Endothelial cell of umbilical vein (primary cell): ENCODE measurements at regions not wholly inside any gene's neighbourhood (a gene's known extent, or its start where the extent isn't known, plus 50 kb on each side); places are given as distances from the start of the nearest gene placed in this dataset.

Experiments
- BruUV-seq: library from RNA; stranded (reverse); fragments of 400-500 nt; replicated peaks from 2 replicates; lab custom pipeline; 2021; lab: Mats Ljungman, UMichigan
- CTCF ChIA-PET: fragments of 300-600, 350-600 bp; sonication (Branson Sonifier 250); formaldehyde crosslinking; loops from one replicate; lab custom pipeline; 2021; ENCODE audit warnings: antibody characterized with exemption, inconsistent platforms; lab: Charles Lee
- POLR2A ChIA-PET: fragments of 300-600, 350-600 bp; sonication (Branson Sonifier 250); formaldehyde crosslinking; loops from one replicate; lab custom pipeline; 2021; ENCODE audit warnings: antibody characterized with exemption, inconsistent platforms; lab: Charles Lee
- DNase-seq: peaks from one replicate; pipeline ENCODE4 v3.0.0-alpha.2; 2011; ENCODE audit warnings: low read depth, low spot score
- FAIRE-seq: peaks from 2 replicates; lab custom pipeline; 2011; peaks lifted over from hg19 to GRCh38; lab: Jason Lieb, UNC
- H2AFZ ChIP-seq: 2 replicates; pipeline ENCODE4 v1.6.0; 2012; ENCODE audit warnings: low read depth, low read length, control low read depth, inconsistent platforms
- H3K27ac ChIP-seq: 2 replicates; pipeline ENCODE4 v1.5.1; 2011; ENCODE audit warnings: low read depth, mild to moderate bottlenecking, control low read depth, low read length, moderate library complexity; ENCODE audit not compliant: insufficient read depth
- H3K27me3 ChIP-seq, 2 experiments: 2 replicates each; pipeline versions ENCODE4 v1.6.0 to v1.6.1; 2011; ENCODE audit warnings: low read length in 2 of 2, mixed read lengths in 1 of 2; ENCODE audit not compliant: control insufficient read depth in 2 of 2, insufficient read depth in 2 of 2
- H3K36me3 ChIP-seq, 2 experiments: 2 replicates in 1 of 2; 3 replicates in 1 of 2; pipeline ENCODE4 v1.5.1; 2011; ENCODE audit warnings: low read length in 2 of 2, mild to moderate bottlenecking in 1 of 2, moderate library complexity in 1 of 2; ENCODE audit not compliant: control insufficient read depth in 2 of 2, insufficient read depth in 2 of 2; ENCODE audit errors: extremely low read depth in 1 of 2
- H3K4me1 ChIP-seq: 3 replicates; pipeline ENCODE4 v1.5.1; 2011; ENCODE audit warnings: mild to moderate bottlenecking, low read length; ENCODE audit not compliant: control insufficient read depth, insufficient read depth; ENCODE audit errors: extremely low read depth
- H3K4me2 ChIP-seq: 2 replicates; pipeline ENCODE4 v1.6.1; 2011; ENCODE audit warnings: low read length, control low read depth, mixed read lengths; ENCODE audit not compliant: insufficient read depth
- H3K4me3 ChIP-seq, 3 experiments: fragments of 200-600 bp in 1 of 3; sonication (generic), shearing (Covaris generic) in 1 of 3; replicated peaks in 1 of 3; 2 replicates each; pipeline ENCODE4 v1.5.1; 2011 to 2016; ENCODE audit warnings: control low read depth in 3 of 3, low read length in 3 of 3, mild to moderate bottlenecking in 2 of 3, inconsistent platforms in 1 of 3, low read depth in 1 of 3, moderate library complexity in 1 of 3; ENCODE audit not compliant: insufficient read depth in 1 of 3
- H3K79me2 ChIP-seq: 2 replicates; pipeline ENCODE4 v1.6.0; 2012; ENCODE audit warnings: low read length, inconsistent platforms; ENCODE audit not compliant: control insufficient read depth, insufficient read depth
- H3K9ac ChIP-seq: replicated peaks from 2 replicates; pipeline ENCODE3; 2011; ENCODE audit warnings: low read length, control low read depth; ENCODE audit not compliant: insufficient read depth; ENCODE audit errors: extremely low read depth
- H3K9me1 ChIP-seq: replicated peaks from 3 replicates; pipeline ENCODE4 v1.6.0; 2011; ENCODE audit warnings: mild to moderate bottlenecking, low read length; ENCODE audit not compliant: control insufficient read depth, insufficient read depth; ENCODE audit errors: extremely low read depth
- H3K9me3 ChIP-seq: replicated peaks from 2 replicates; pipeline ENCODE4 v1.5.1; 2012; ENCODE audit warnings: low read length, inconsistent platforms; ENCODE audit not compliant: control insufficient read depth, insufficient read depth
- H4K20me1 ChIP-seq: replicated peaks from 2 replicates; pipeline ENCODE3; 2011; ENCODE audit warnings: mild to moderate bottlenecking, low read length; ENCODE audit not compliant: control insufficient read depth, insufficient read depth; ENCODE audit errors: extremely low read depth
- CTCF ChIP-seq, 2 donors: IDR thresholded peaks; 1 replicate in 1 of 2; 2 replicates in 1 of 2; pipeline ENCODE4 v1.5.1; 2011; ENCODE audit warnings: low read length in 2 of 2, mild to moderate bottlenecking in 2 of 2, moderate library complexity in 2 of 2, control low read depth in 1 of 2, inconsistent platforms in 1 of 2, low read depth in 1 of 2; ENCODE audit not compliant: insufficient read depth in 1 of 2; ENCODE audit errors: extremely low read depth in 1 of 2
- EZH2 ChIP-seq: IDR thresholded peaks from 2 replicates; pipeline ENCODE4 v1.6.1; 2012; ENCODE audit warnings: borderline replicate concordance, low read depth, mild to moderate bottlenecking, moderate library complexity, low read length, inconsistent platforms; ENCODE audit not compliant: severe bottlenecking
- FOS ChIP-seq: IDR thresholded peaks from 2 replicates; pipeline ENCODE4 v1.6.1; 2011; ENCODE audit warnings: mild to moderate bottlenecking, low read length, moderate library complexity, borderline replicate concordance; ENCODE audit not compliant: insufficient read depth
- GATA2 ChIP-seq: IDR thresholded peaks from 2 replicates; pipeline ENCODE4 v1.7.0; 2011; ENCODE audit warnings: low read depth, mild to moderate bottlenecking, moderate library complexity, mixed read lengths, low read length; ENCODE audit not compliant: insufficient read length, insufficient read depth
- JUN ChIP-seq: IDR thresholded peaks from 2 replicates; pipeline ENCODE4 v1.6.1; 2011; ENCODE audit warnings: borderline replicate concordance, low read depth; ENCODE audit not compliant: insufficient read length, insufficient read depth
- MAX ChIP-seq: IDR thresholded peaks from 2 replicates; pipeline ENCODE4 v1.6.1; 2011; ENCODE audit not compliant: insufficient read depth, insufficient read length
- MYC ChIP-seq: IDR thresholded peaks from one replicate; pipeline ENCODE4 v1.6.1; 2011; ENCODE audit warnings: mild to moderate bottlenecking, low read depth, low read length
- POLR2A ChIP-seq: IDR thresholded peaks from 2 replicates; pipeline ENCODE4 v1.6.1; 2012; ENCODE audit warnings: low read depth, mild to moderate bottlenecking, control low read depth, low read length
- POLR2AphosphoS5 ChIP-seq: IDR thresholded peaks from 2 replicates; pipeline ENCODE4 v1.6.1; 2012; ENCODE audit warnings: low read depth, mild to moderate bottlenecking, control low read depth, low read length, moderate library complexity; ENCODE audit not compliant: insufficient read depth
- dilution Hi-C: fragments of 300-500 bp; cut with MboI; formaldehyde crosslinking; loops from one replicate; pipeline ENCODE4 v1.15.0; 2019; ENCODE audit warnings: low sequenced_read_pairs; ENCODE audit not compliant: extremely low pct_ligation_motif_present
- intact Hi-C: fragments of 100-400 bp; cut with micrococcal nuclease; formaldehyde crosslinking; loops from one replicate; pipeline ENCODE4 v1.10.0; 2022

GRCh38 chr2:181231151-181231550, 226.0 kb upstream of the ITGA4 start:
- no peak for TF ChIP-seq POLR2A
- no peak for TF ChIP-seq FOS
- TF ChIP-seq GATA2 = no peak
- TF ChIP-seq MYC = no peak
- TF ChIP-seq EZH2 = no peak
- no peak for TF ChIP-seq JUN
- no peak for TF ChIP-seq CTCF (IDR thresholded peaks at IDR 0.05; ENCODE audit: extremely low read depth in 1 of 2, insufficient read depth in 1 of 2, low read depth in 1 of 2, low read length in 2 of 2)
- no peak for TF ChIP-seq MAX
- no peak for TF ChIP-seq POLR2AphosphoS5
- BruUV-seq = no TSS peak
- H3K9me1 ChIP-seq = no peaks in the 10 kb centered on the region
- H3K9ac ChIP-seq = no peak overlapping the region
- no peaks in the 10 kb centered on the region for H3K9me3 ChIP-seq
- H3K36me3 ChIP-seq = no peaks in the 10 kb centered on the region
- H4K20me1 ChIP-seq = no peaks in the 10 kb centered on the region
- H2AFZ ChIP-seq = no peak overlapping the region
- CTCF ChIA-PET = no interaction called here
- H3K27ac ChIP-seq = no peak overlapping the region
- no peaks in the 10 kb centered on the region for H3K27me3 ChIP-seq
- POLR2A ChIA-PET = no interaction called here
- FAIRE-seq (no peak), DNase-seq (no peak)
- H3K79me2 ChIP-seq = no peaks in the 10 kb centered on the region
- no peak overlapping the region for H3K4me3 ChIP-seq
- dilution Hi-C loops = no loop called here
- intact Hi-C loops = no loop called here
- no peak overlapping the region for H3K4me2 ChIP-seq
- H3K4me1 ChIP-seq = no peaks in the 10 kb centered on the region
